MM.1S (cell line): ENCODE measurements at regions not wholly inside any gene's neighbourhood (a gene's known extent, or its start where the extent isn't known, plus 50 kb on each side); places are given as distances from the start of the nearest gene placed in this dataset.

ENCODE experiments used
- CTCF ChIP-seq: fragments of 300-600 bp; sonication (generic); IDR thresholded peaks from 2 replicates; pipeline ENCODE4 v1.5.1; 2016; ENCODE audit warnings: antibody characterized with exemption, low read length, mixed read lengths
- EZH2phosphoT487 ChIP-seq: fragments of 300-600 bp; sonication (generic); IDR thresholded peaks from 2 replicates; pipeline ENCODE4 v1.6.1; 2018; ENCODE audit warnings: antibody characterized with exemption, low read length

GRCh38 chr3:89787979-89788378, 680.6 kb downstream of the EPHA3 start:
- TF ChIP-seq CTCF (no peak), EZH2phosphoT487 (no peak)
